Neural crest cell (in vitro differentiated cells): ENCODE measurements at regions not wholly inside any gene's neighbourhood (a gene's known extent, or its start where the extent isn't known, plus 50 kb on each side); places are given as distances from the start of the nearest gene placed in this dataset.

Experiments
- DNase-seq: peaks from one replicate; pipeline ENCODE4 v3.0.0; 2021; ENCODE audit warnings: low read depth, mixed read lengths, low spot score
- H3K27ac Mint-ChIP-seq: one replicate; pipeline ENCODE4 v1.8.0; 2021; ENCODE audit warnings: mild to moderate bottlenecking, mixed read lengths; ENCODE audit not compliant: unreplicated experiment
- H3K27me3 Mint-ChIP-seq: 2 replicates; pipeline ENCODE4 v1.8.0; 2021; ENCODE audit warnings: low read depth, mild to moderate bottlenecking, mixed read lengths
- H3K36me3 Mint-ChIP-seq: 2 replicates; pipeline ENCODE4 v1.8.0; 2021; ENCODE audit warnings: low read depth, mild to moderate bottlenecking, mixed read lengths
- H3K4me1 Mint-ChIP-seq: 2 replicates; pipeline ENCODE4 v1.8.0; 2021; ENCODE audit warnings: mixed read lengths
- H3K4me3 Mint-ChIP-seq: one replicate; pipeline ENCODE4 v1.8.0; 2021; ENCODE audit warnings: mild to moderate bottlenecking, mixed read lengths
- H3K9me3 Mint-ChIP-seq: 2 replicates; pipeline ENCODE4 v1.8.0; 2021; ENCODE audit warnings: mixed read lengths
- CTCF ChIP-seq: fragments of 200-600 bp; sonication (generic); conservative IDR thresholded peaks from 2 replicates; pipeline ENCODE4 v1.5.0; 2021; ENCODE audit warnings: antibody characterized with exemption, mild to moderate bottlenecking

GRCh38 chr13:109955598-109955997, 169.2 kb upstream of the IRS2 start:
- TF ChIP-seq CTCF = no peak
- Mint-ChIP-seq H3K27ac (peak overlapping the region; percentile 55), H3K27me3 (peaks cover 60% of the 10 kb centered on the region), H3K4me1 (peaks cover 11% of the 10 kb centered on the region), H3K36me3 (peaks cover 3% of the 10 kb centered on the region), H3K4me3 (no peak overlapping the region), H3K9me3 (peaks cover 20% of the 10 kb centered on the region)
- DNase-seq = no peak

GRCh38 chr13:109954441-109954840, 168.1 kb upstream of the IRS2 start:
- Mint-ChIP-seq H3K9me3 (peaks cover 20% of the 10 kb centered on the region), H3K27me3 (peaks cover 49% of the 10 kb centered on the region), H3K27ac (no peak overlapping the region), H3K4me3 (no peak overlapping the region), H3K36me3 (peaks cover 3% of the 10 kb centered on the region), H3K4me1 (peaks cover 11% of the 10 kb centered on the region)
- no peak for DNase-seq
- TF ChIP-seq CTCF = no peak

- Mint-ChIP-seq H3K9me3 (peaks cover 6% of the 10 kb centered on the region), H3K27me3 (peaks cover 32% of the 10 kb centered on the region), H3K4me1 (peaks cover 11% of the 10 kb centered on the region), H3K36me3 (no peaks in the 10 kb centered on the region), H3K4me3 (no peak overlapping the region), H3K27ac (no peak overlapping the region)
- TF ChIP-seq CTCF = no peak
- no peak for DNase-seq
Measured at GRCh38 chr13:109951491-109951890, 165.1 kb upstream of the IRS2 start.

- no peak for TF ChIP-seq CTCF
- H3K4me1 Mint-ChIP-seq = no peaks in the 10 kb centered on the region
- no peak overlapping the region for H3K27ac Mint-ChIP-seq
- H3K9me3 Mint-ChIP-seq = peaks cover 9% of the 10 kb centered on the region
- no peaks in the 10 kb centered on the region for H3K36me3 Mint-ChIP-seq
- H3K27me3 Mint-ChIP-seq = peaks cover 21% of the 10 kb centered on the region
- no peak overlapping the region for H3K4me3 Mint-ChIP-seq
- no peak for DNase-seq
Measured at GRCh38 chr13:109949397-109949796, 163.0 kb upstream of the IRS2 start.

- DNase-seq = no peak
- Mint-ChIP-seq H3K36me3 (no peaks in the 10 kb centered on the region), H3K4me1 (no peaks in the 10 kb centered on the region), H3K27ac (no peak overlapping the region), H3K4me3 (no peak overlapping the region), H3K27me3 (peaks cover 14% of the 10 kb centered on the region), H3K9me3 (peaks cover 6% of the 10 kb centered on the region)
- TF ChIP-seq CTCF = no peak
Measured at GRCh38 chr13:109947006-109947405, 160.6 kb upstream of the IRS2 start.
